GM10248 (cell line): ENCODE measurements at regions not wholly inside any gene's neighbourhood (a gene's known extent, or its start where the extent isn't known, plus 50 kb on each side); places are given as distances from the start of the nearest gene placed in this dataset.

ENCODE experiments used
- CTCF ChIA-PET: fragments of 300-600 bp; sonication (Branson Sonifier 250); formaldehyde crosslinking; extraction: SDS; loops from one replicate; lab custom pipeline; 2021; ENCODE audit warnings: antibody characterized with exemption; lab: Yijun Ruan, JAX
- POLR2A ChIA-PET: fragments of 350-650 bp; sonication (Branson Sonifier 250); formaldehyde crosslinking; extraction: SDS; loops from one replicate; lab custom pipeline; 2020; ENCODE audit warnings: antibody characterized with exemption; lab: Yijun Ruan, JAX
- DNase-seq: peaks from one replicate; pipeline ENCODE4 v3.0.0; 2012; ENCODE audit errors: extremely low spot score
- TF ChIP-seq, protein P1 (sequence below): IDR thresholded peaks from 2 replicates; pipeline ENCODE4 v1.5.1; 2012; ENCODE audit warnings: mild to moderate bottlenecking, low read depth; ENCODE audit errors: extremely low read depth, missing control alignments, control extremely low read depth

GRCh38 chr3:192077795-192078497 is 617.0 kb downstream of the PYDC2 start:
- ChIA-PET CTCF (interaction anchor here (1.0 to 1.2 kb wide), 2 partner anchors 14 to 60 kb away, joined by 3 read pairs; no protein-coding TSS in a partner anchor), POLR2A (no interaction called here)
- TF ChIP-seq, protein P1, sequence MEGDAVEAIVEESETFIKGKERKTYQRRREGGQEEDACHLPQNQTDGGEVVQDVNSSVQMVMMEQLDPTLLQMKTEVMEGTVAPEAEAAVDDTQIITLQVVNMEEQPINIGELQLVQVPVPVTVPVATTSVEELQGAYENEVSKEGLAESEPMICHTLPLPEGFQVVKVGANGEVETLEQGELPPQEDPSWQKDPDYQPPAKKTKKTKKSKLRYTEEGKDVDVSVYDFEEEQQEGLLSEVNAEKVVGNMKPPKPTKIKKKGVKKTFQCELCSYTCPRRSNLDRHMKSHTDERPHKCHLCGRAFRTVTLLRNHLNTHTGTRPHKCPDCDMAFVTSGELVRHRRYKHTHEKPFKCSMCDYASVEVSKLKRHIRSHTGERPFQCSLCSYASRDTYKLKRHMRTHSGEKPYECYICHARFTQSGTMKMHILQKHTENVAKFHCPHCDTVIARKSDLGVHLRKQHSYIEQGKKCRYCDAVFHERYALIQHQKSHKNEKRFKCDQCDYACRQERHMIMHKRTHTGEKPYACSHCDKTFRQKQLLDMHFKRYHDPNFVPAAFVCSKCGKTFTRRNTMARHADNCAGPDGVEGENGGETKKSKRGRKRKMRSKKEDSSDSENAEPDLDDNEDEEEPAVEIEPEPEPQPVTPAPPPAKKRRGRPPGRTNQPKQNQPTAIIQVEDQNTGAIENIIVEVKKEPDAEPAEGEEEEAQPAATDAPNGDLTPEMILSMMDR, result no peak
- DNase-seq, result no peak

- POLR2A ChIA-PET, result no interaction called here
- CTCF ChIA-PET, result interaction anchor here (1.3 kb wide), 1 partner anchor 10 kb away, joined by 3 read pairs; no protein-coding TSS in a partner anchor
- TF ChIP-seq, protein P1, result no peak
- no peak for DNase-seq
These were observed 618.1 kb downstream of the PYDC2 start for GRCh38 chr3:192079098-192079497.

- CTCF ChIA-PET, result interaction anchor here (1.3 kb wide), 2 partner anchors 9 to 10 kb away, joined by 3 to 5 read pairs; no protein-coding TSS in a partner anchor
- TF ChIP-seq, protein P1, result no peak
- DNase-seq, result no peak
- POLR2A ChIA-PET, result no interaction called here
These were observed 619.4 kb downstream of the PYDC2 start for GRCh38 chr3:192080336-192080735.

DNA sequence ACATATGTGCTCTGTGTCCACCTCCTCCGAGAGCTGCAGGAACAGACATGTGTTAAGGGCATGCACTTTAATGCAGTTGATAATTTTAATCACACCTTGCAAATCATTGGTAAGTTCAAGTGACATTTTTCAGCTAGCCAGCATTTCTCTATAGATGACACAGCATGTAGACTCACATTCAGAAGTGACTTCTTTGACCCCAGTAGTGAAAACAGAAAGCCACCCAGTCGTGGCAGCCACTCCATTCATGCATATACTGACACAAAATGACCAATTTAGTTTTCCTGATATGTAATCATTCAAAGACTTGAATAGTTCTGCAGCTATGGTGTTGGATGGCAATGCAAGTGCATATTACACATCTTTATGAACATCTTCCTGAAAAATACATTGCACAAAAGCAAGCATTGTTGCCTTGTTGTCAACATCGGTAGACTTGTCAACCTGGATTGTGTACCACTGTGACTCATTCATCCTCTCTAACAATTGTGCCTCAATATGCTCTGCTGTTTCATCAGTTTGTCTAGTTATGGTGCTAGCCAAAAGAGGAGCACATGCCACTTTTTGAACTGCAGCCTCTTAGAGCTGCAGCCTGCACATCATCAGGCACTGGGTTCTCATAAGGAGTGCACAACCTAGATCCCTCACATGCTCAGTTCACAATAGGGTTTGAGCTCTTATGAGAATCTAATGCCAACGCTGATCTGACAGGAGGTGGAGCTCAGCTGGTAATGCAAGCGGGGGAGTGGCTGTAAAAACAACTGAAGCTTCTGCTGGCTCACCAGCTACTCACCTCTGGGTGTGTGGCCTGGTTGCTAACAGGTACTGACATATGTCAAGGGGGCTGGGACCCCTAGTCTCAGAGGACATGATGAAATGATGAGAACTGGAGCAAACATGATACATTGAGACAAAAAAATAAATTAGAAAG is 622.0 kb downstream of the PYDC2 start:
- TF ChIP-seq, protein P1, result no peak
- ChIA-PET POLR2A (no interaction called here), CTCF (interaction anchor here (1.0 to 1.7 kb wide), 3 partner anchors 27 to 85 kb away, joined by 3 to 5 read pairs (median 4); no protein-coding TSS in a partner anchor)
- no peak for DNase-seq
